Loucy (cell line): ENCODE measurements at regions not wholly inside any gene's neighbourhood (a gene's known extent, or its start where the extent isn't known, plus 50 kb on each side); places are given as distances from the start of the nearest gene placed in this dataset.
A peak's percentile ranks its signal among the peaks of the same experiment; 100 is the strongest.

Experiments
- H2AFZ ChIP-seq: fragments of 200-600 bp; sonication (generic); 2 replicates; pipeline ENCODE4 v1.6.0; 2016; ENCODE audit warnings: antibody characterized with exemption, mild to moderate bottlenecking, low read length, moderate library complexity
- H3F3A ChIP-seq: fragments of 200-600 bp; 2 replicates; pipeline ENCODE4 v1.6.0; 2016; ENCODE audit warnings: antibody characterized with exemption, low read depth, mild to moderate bottlenecking
- H3K27me3 ChIP-seq: fragments of 200-600 bp; sonication (generic); 2 replicates; pipeline ENCODE4 v1.6.1; 2014; ENCODE audit warnings: low read length, mild to moderate bottlenecking; ENCODE audit not compliant: insufficient read depth, poor library complexity, severe bottlenecking
- H3K36me3 ChIP-seq: fragments of 200-600 bp; sonication (generic); 2 replicates; pipeline ENCODE4 v1.6.1; 2016; ENCODE audit warnings: low read length; ENCODE audit not compliant: insufficient read depth
- H3K4me1 ChIP-seq: fragments of 200-600 bp; sonication (generic); 2 replicates; pipeline ENCODE4 v1.5.1; 2014; ENCODE audit warnings: low read length, mild to moderate bottlenecking; ENCODE audit not compliant: insufficient read depth, poor library complexity, severe bottlenecking
- H3K4me2 ChIP-seq: fragments of 200-600 bp; sonication (generic); 2 replicates; pipeline ENCODE4 v1.6.0; 2014; ENCODE audit warnings: antibody characterized with exemption, low read length, low read depth, mild to moderate bottlenecking; ENCODE audit not compliant: poor library complexity, severe bottlenecking
- H3K4me3 ChIP-seq: fragments of 200-600 bp; sonication (generic); 2 replicates; pipeline ENCODE4 v1.5.1; 2014; ENCODE audit warnings: low read length, mild to moderate bottlenecking, mixed read lengths; ENCODE audit not compliant: poor library complexity, severe bottlenecking
- H3K79me2 ChIP-seq: fragments of 200-600 bp; sonication (generic); 2 replicates; pipeline ENCODE4 v1.6.1; 2014; ENCODE audit warnings: low read length; ENCODE audit not compliant: insufficient read depth
- H3K9ac ChIP-seq: fragments of 200-600 bp; sonication (generic); 2 replicates; pipeline ENCODE4 v1.6.0; 2014; ENCODE audit warnings: mild to moderate bottlenecking, low read depth, low read length, moderate library complexity; ENCODE audit not compliant: poor library complexity, severe bottlenecking
- H3K9me2 ChIP-seq: fragments of 200-600 bp; sonication (generic); replicated peaks from 2 replicates; pipeline ENCODE4 v1.6.1; 2016; ENCODE audit warnings: low read depth, low read length, mixed read lengths
- H3K9me3 ChIP-seq: fragments of 200-600 bp; sonication (generic); 2 replicates; pipeline ENCODE4 v1.6.1; 2014; ENCODE audit warnings: mild to moderate bottlenecking, antibody characterized with exemption, low read length, low read depth; ENCODE audit not compliant: insufficient read depth
- H4K20me1 ChIP-seq: fragments of 200-600 bp; sonication (generic); 2 replicates; pipeline ENCODE4 v1.6.0; 2014; ENCODE audit warnings: antibody characterized with exemption, low read length, mild to moderate bottlenecking; ENCODE audit not compliant: insufficient read depth, poor library complexity, severe bottlenecking
- CTCF ChIP-seq: fragments of 200-600 bp; sonication (generic); conservative IDR thresholded peaks from 2 replicates; pipeline ENCODE4 v1.5.1; 2014; ENCODE audit warnings: mild to moderate bottlenecking, antibody characterized with exemption, low read length
- EZH2phosphoT487 ChIP-seq: fragments of 200-600 bp; IDR thresholded peaks from 2 replicates; pipeline ENCODE4 v1.6.1; 2018; ENCODE audit warnings: antibody characterized with exemption, mild to moderate bottlenecking, moderate library complexity, borderline replicate concordance

- no peak overlapping the region for H3K9ac ChIP-seq
- no peaks in the 10 kb centered on the region for H3K27me3 ChIP-seq
- H3K36me3 ChIP-seq, result no peaks in the 10 kb centered on the region
- no peaks in the 10 kb centered on the region for H3F3A ChIP-seq
- no peak overlapping the region for H2AFZ ChIP-seq
- no peaks in the 10 kb centered on the region for H4K20me1 ChIP-seq
- peaks cover 18% of the 10 kb centered on the region for H3K4me1 ChIP-seq
- H3K9me3 ChIP-seq, result no peaks in the 10 kb centered on the region
- TF ChIP-seq EZH2phosphoT487, result no peak
- H3K4me2 ChIP-seq, result no peak overlapping the region
- H3K9me2 ChIP-seq, result no peaks in the 10 kb centered on the region
- H3K79me2 ChIP-seq, result no peaks in the 10 kb centered on the region
- no peak overlapping the region for H3K4me3 ChIP-seq
Measured at GRCh38 chr14:86143248-86143647, 613.3 kb downstream of the FLRT2 start.

GRCh38 chr14:86141966-86142365 is 612.0 kb downstream of the FLRT2 start:
- TF ChIP-seq CTCF (no peak), EZH2phosphoT487 (no peak)
- Histone ChIP-seq H3K36me3 (no peaks in the 10 kb centered on the region), H4K20me1 (no peaks in the 10 kb centered on the region)

GRCh38 chr14:86129426-86129825 is 599.5 kb downstream of the FLRT2 start:
- TF ChIP-seq CTCF (no peak), EZH2phosphoT487 (no peak)
- no peak overlapping the region for H2AFZ ChIP-seq
- H4K20me1 ChIP-seq, result no peaks in the 10 kb centered on the region
- no peaks in the 10 kb centered on the region for H3K79me2 ChIP-seq
- no peaks in the 10 kb centered on the region for H3F3A ChIP-seq
- no peaks in the 10 kb centered on the region for H3K27me3 ChIP-seq
- H3K9me3 ChIP-seq, result no peaks in the 10 kb centered on the region
- no peak overlapping the region for H3K4me2 ChIP-seq
- H3K4me3 ChIP-seq, result no peak overlapping the region
- no peaks in the 10 kb centered on the region for H3K36me3 ChIP-seq
- no peaks in the 10 kb centered on the region for H3K9me2 ChIP-seq
- no peak overlapping the region for H3K9ac ChIP-seq
- no peaks in the 10 kb centered on the region for H3K4me1 ChIP-seq

More at GRCh38 chr14:86141966-86142365, 612.0 kb downstream of the FLRT2 start:
- no peak overlapping the region for H3K4me3 ChIP-seq
- peak overlapping the region; percentile 38; the same call in 1 of the 2 replicates for H2AFZ ChIP-seq
- no peak overlapping the region for H3K9ac ChIP-seq
- H3K79me2 ChIP-seq, result no peaks in the 10 kb centered on the region
- H3F3A ChIP-seq, result no peaks in the 10 kb centered on the region
- no peaks in the 10 kb centered on the region for H3K27me3 ChIP-seq
- H3K9me3 ChIP-seq, result no peaks in the 10 kb centered on the region
- H3K9me2 ChIP-seq, result no peaks in the 10 kb centered on the region
- H3K4me1 ChIP-seq, result peaks cover 18% of the 10 kb centered on the region
- H3K4me2 ChIP-seq, result no peak overlapping the region

GRCh38 chr14:86124328-86124727 is 594.4 kb downstream of the FLRT2 start:
- H3K27me3 ChIP-seq, result no peaks in the 10 kb centered on the region
- H3K9me3 ChIP-seq, result no peaks in the 10 kb centered on the region
- H3F3A ChIP-seq, result no peaks in the 10 kb centered on the region
- H3K79me2 ChIP-seq, result no peaks in the 10 kb centered on the region
- no peaks in the 10 kb centered on the region for H4K20me1 ChIP-seq
- TF ChIP-seq CTCF (no peak), EZH2phosphoT487 (no peak)
- no peak overlapping the region for H3K4me2 ChIP-seq
- H3K9me2 ChIP-seq, result no peaks in the 10 kb centered on the region
- no peak overlapping the region for H3K9ac ChIP-seq
- H3K4me1 ChIP-seq, result no peaks in the 10 kb centered on the region
- no peaks in the 10 kb centered on the region for H3K36me3 ChIP-seq
- no peak overlapping the region for H3K4me3 ChIP-seq
- H2AFZ ChIP-seq, result no peak overlapping the region
